SU-DHL-6 (cell line): ENCODE measurements at regions not wholly inside any gene's neighbourhood (a gene's known extent, or its start where the extent isn't known, plus 50 kb on each side); places are given as distances from the start of the nearest gene placed in this dataset.
A peak's percentile ranks its signal among the peaks of the same experiment; 100 is the strongest.

Experiments
- H2AFZ ChIP-seq: fragments of 200-600 bp; sonication (generic); 2 replicates; pipeline ENCODE4 v1.6.1; 2014; ENCODE audit warnings: low read depth, mild to moderate bottlenecking, moderate library complexity, mixed read lengths, antibody characterized with exemption, low read length; ENCODE audit not compliant: severe bottlenecking
- H3F3A ChIP-seq: fragments of 200-600 bp; shearing (Covaris generic); 2 replicates; pipeline ENCODE4 v1.6.0; 2016; ENCODE audit warnings: antibody characterized with exemption, mild to moderate bottlenecking; ENCODE audit not compliant: insufficient read depth
- H3K27ac ChIP-seq: fragments of 200-600 bp; sonication (generic); 2 replicates; pipeline ENCODE4 v1.5.1; 2016; ENCODE audit warnings: low read depth, mild to moderate bottlenecking, low read length, moderate library complexity, mixed read lengths
- H3K27me3 ChIP-seq: fragments of 200-600 bp; sonication (generic), shearing (Covaris generic); 2 replicates; pipeline ENCODE4 v1.6.0; 2014; ENCODE audit warnings: mild to moderate bottlenecking, low read length
- H3K36me3 ChIP-seq: fragments of 200-600 bp; sonication (generic); 2 replicates; pipeline ENCODE4 v1.6.1; 2014; ENCODE audit warnings: mild to moderate bottlenecking, low read length, mixed read lengths
- H3K4me2 ChIP-seq: fragments of 300-600, 200-600 bp; shearing (Covaris generic), sonication (generic); 2 replicates; pipeline ENCODE4 v1.6.0; 2014; ENCODE audit warnings: low read length, low read depth, mild to moderate bottlenecking; ENCODE audit not compliant: poor library complexity, severe bottlenecking
- H3K4me3 ChIP-seq: fragments of 200-600 bp; sonication (generic); 2 replicates; pipeline ENCODE4 v1.5.1; 2014; ENCODE audit warnings: antibody characterized with exemption, low read length, mild to moderate bottlenecking, mixed read lengths; ENCODE audit not compliant: insufficient read depth, poor library complexity, severe bottlenecking
- H3K79me2 ChIP-seq: fragments of 200-600 bp; sonication (generic); 2 replicates; pipeline ENCODE4 v1.6.1; 2014; ENCODE audit warnings: mild to moderate bottlenecking, low read length, moderate library complexity; ENCODE audit not compliant: insufficient read depth
- H3K9ac ChIP-seq: fragments of 200-600 bp; sonication (generic); 2 replicates; pipeline ENCODE4 v1.7.0; 2014; ENCODE audit warnings: mild to moderate bottlenecking, low read length
- H3K9me2 ChIP-seq: fragments of 200-600 bp; sonication (generic); replicated peaks from 2 replicates; pipeline ENCODE4 v1.6.1; 2014; ENCODE audit warnings: low read length; ENCODE audit not compliant: insufficient read depth
- H3K9me3 ChIP-seq: fragments of 200-600 bp; sonication (generic); 2 replicates; pipeline ENCODE4 v1.6.1; 2014; ENCODE audit warnings: low read length, mixed read lengths; ENCODE audit not compliant: insufficient read depth
- H4K20me1 ChIP-seq: fragments of 200-600 bp; sonication (generic); 2 replicates; pipeline ENCODE4 v1.6.1; 2014; ENCODE audit warnings: low read depth, mild to moderate bottlenecking, antibody characterized with exemption, low read length, moderate library complexity, mixed read lengths
- CTCF ChIP-seq: fragments of 200-600 bp; sonication (generic); IDR thresholded peaks from one replicate; pipeline ENCODE4 v1.5.1; 2017; ENCODE audit warnings: antibody characterized with exemption, mild to moderate bottlenecking, low read length, moderate library complexity; ENCODE audit not compliant: insufficient read depth, poor library complexity, severe bottlenecking
- EZH2phosphoT487 ChIP-seq: fragments of 200-600 bp; sonication (generic), shearing (Covaris generic); conservative IDR thresholded peaks from 2 replicates; pipeline ENCODE4 v1.6.1; 2018; ENCODE audit warnings: mild to moderate bottlenecking, antibody characterized with exemption, low read length, moderate library complexity, mixed read lengths

- no peaks in the 10 kb centered on the region for H4K20me1 ChIP-seq
- H2AFZ ChIP-seq, result no peak overlapping the region
- H3K9ac ChIP-seq, result no peak overlapping the region
- H3K27me3 ChIP-seq, result no peaks in the 10 kb centered on the region
- no peak for TF ChIP-seq CTCF
- TF ChIP-seq EZH2phosphoT487, result no peak
- H3K9me2 ChIP-seq, result no peaks in the 10 kb centered on the region
- no peaks in the 10 kb centered on the region for H3F3A ChIP-seq
- no peaks in the 10 kb centered on the region for H3K9me3 ChIP-seq
- no peak overlapping the region for H3K27ac ChIP-seq
- H3K4me2 ChIP-seq, result no peak overlapping the region
- H3K36me3 ChIP-seq, result no peaks in the 10 kb centered on the region
- no peaks in the 10 kb centered on the region for H3K79me2 ChIP-seq
- no peak overlapping the region for H3K4me3 ChIP-seq
Observed at GRCh38 chrX:109879991-109880390, 122.9 kb upstream of the TMEM164 start.

- H3K4me3 ChIP-seq, result no peak overlapping the region
- H3K79me2 ChIP-seq, result no peaks in the 10 kb centered on the region
- no peaks in the 10 kb centered on the region for H3K9me3 ChIP-seq
- no peak overlapping the region for H3K9ac ChIP-seq
- no peaks in the 10 kb centered on the region for H3K27me3 ChIP-seq
- TF ChIP-seq EZH2phosphoT487 (no peak), CTCF (no peak)
- no peak overlapping the region for H3K27ac ChIP-seq
- no peaks in the 10 kb centered on the region for H3K9me2 ChIP-seq
- H2AFZ ChIP-seq, result no peak overlapping the region
- H3K4me2 ChIP-seq, result no peak overlapping the region
- no peaks in the 10 kb centered on the region for H4K20me1 ChIP-seq
- no peaks in the 10 kb centered on the region for H3F3A ChIP-seq
- H3K36me3 ChIP-seq, result no peaks in the 10 kb centered on the region
Observed at GRCh38 chrX:109880629-109881028, 122.3 kb upstream of the TMEM164 start.

- TF ChIP-seq EZH2phosphoT487 (no peak), CTCF (peak; percentile 35)
- Histone ChIP-seq H3K9ac (no peak overlapping the region), H3K36me3 (no peaks in the 10 kb centered on the region), H4K20me1 (no peaks in the 10 kb centered on the region), H3F3A (no peaks in the 10 kb centered on the region), H3K4me3 (no peak overlapping the region), H3K27ac (no peak overlapping the region), H3K9me2 (no peaks in the 10 kb centered on the region), H2AFZ (no peak overlapping the region), H3K27me3 (no peaks in the 10 kb centered on the region), H3K9me3 (no peaks in the 10 kb centered on the region), H3K79me2 (no peaks in the 10 kb centered on the region), H3K4me2 (no peak overlapping the region)
Observed at GRCh38 chrX:109886122-109886761, 116.7 kb upstream of the TMEM164 start.
